GM12872 (cell line): ENCODE measurements at regions not wholly inside any gene's neighbourhood (a gene's known extent, or its start where the extent isn't known, plus 50 kb on each side); places are given as distances from the start of the nearest gene placed in this dataset.

Source experiments
- TF ChIP-seq, protein P1 (sequence below): IDR thresholded peaks from 3 replicates; pipeline ENCODE4 v1.5.1; 2011; ENCODE audit warnings: low read depth, mild to moderate bottlenecking, low read length, moderate library complexity; ENCODE audit not compliant: insufficient read depth

DNA sequence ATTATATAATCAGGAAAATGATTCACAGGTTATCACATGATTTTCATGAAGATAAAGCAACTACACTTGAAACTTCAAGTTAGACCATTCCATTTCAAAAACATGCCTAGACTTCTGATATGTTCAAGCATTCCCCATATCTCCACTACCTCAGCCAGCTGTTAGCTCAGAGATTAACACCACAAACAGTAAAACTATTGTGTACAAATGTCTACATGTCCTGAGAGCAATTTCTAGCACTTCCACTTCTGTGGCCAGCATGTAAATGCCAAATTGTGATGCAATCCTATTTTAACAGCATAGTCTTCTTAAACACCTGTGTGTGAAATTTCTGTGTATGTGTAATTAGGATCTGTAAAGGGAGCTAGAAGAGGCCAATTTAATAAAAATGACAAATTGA lies 1271.3 kb downstream of the CDY2B start:
- TF ChIP-seq, protein P1, sequence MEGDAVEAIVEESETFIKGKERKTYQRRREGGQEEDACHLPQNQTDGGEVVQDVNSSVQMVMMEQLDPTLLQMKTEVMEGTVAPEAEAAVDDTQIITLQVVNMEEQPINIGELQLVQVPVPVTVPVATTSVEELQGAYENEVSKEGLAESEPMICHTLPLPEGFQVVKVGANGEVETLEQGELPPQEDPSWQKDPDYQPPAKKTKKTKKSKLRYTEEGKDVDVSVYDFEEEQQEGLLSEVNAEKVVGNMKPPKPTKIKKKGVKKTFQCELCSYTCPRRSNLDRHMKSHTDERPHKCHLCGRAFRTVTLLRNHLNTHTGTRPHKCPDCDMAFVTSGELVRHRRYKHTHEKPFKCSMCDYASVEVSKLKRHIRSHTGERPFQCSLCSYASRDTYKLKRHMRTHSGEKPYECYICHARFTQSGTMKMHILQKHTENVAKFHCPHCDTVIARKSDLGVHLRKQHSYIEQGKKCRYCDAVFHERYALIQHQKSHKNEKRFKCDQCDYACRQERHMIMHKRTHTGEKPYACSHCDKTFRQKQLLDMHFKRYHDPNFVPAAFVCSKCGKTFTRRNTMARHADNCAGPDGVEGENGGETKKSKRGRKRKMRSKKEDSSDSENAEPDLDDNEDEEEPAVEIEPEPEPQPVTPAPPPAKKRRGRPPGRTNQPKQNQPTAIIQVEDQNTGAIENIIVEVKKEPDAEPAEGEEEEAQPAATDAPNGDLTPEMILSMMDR: no peak

DNA sequence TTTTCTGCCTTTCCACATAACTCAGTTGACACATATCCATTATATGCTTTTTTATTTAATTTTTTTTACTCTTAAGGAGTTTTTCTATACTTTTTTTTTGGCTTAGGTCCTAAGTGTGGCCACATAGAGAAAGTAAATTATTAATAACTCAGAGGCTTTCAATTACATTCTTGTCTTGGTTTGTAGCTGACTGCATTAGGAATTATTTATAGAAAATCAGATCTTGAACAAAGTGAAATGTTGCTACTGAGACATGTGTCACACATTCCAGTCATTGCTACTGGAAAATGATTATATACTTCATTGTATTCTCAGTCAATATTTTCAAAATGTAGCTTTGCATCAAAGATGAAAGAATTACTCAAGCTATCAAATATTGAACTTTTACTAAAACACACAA lies 1277.9 kb downstream of the CDY2B start:
- TF ChIP-seq, protein P1: no peak

DNA sequence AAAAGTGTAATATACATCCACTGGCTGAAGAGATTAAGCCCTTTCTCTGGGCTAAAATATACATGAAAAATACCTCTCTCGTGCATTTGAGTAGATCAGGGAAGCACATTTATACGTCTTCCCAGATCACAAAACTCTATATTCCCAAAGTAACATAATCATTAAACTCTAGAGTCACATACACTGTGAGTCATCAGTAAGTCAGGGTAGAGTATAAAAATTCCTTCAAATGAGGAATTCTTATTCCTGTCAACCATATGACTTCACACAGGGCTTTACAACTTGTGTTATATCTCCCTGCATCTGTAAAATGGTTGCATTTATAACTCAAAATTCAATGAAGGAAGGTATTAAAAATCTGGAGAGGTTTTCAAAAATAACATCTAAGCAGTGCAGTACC lies 1278.4 kb downstream of the CDY2B start:
- TF ChIP-seq, protein P1: no peak

DNA sequence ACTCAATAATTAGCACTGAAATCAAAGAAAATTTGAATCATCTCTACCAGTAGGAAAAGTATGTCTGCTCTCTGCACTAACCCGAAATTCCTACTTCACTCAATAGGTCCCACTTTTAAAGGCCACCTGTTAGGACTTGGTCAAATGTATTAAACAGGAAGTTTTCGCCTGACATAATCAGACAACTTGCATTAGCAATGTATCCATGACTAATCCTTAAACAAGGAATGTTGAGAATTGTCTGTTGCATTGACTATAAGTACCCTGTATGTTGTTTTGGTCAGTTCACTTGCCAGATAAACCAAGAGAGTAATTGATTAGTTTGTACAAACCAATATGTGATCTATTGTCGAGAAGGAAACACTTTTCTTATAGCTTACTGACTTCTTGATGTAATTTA lies 1308.0 kb downstream of the CDY2B start:
- TF ChIP-seq, protein P1: no peak

DNA sequence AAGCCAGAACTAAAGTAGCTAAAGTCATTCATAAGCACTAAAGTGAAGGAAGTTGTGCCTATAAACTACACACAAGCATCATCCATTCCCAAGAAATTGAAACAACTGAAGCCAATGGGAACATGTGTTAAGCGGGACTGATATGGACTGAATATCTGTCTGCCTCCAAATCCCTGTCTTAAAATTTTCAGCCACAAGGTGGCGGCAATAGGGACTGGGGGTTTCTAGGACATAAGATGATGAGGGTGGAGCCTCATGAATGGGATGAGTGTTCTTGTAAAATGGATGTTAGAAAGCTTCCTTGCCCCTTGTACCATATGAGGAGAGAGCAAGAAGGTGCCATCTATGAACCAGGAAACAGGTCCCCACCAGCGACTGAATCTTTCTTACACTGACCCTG lies 1317.5 kb downstream of the CDY2B start:
- TF ChIP-seq, protein P1: peak; percentile 55

DNA sequence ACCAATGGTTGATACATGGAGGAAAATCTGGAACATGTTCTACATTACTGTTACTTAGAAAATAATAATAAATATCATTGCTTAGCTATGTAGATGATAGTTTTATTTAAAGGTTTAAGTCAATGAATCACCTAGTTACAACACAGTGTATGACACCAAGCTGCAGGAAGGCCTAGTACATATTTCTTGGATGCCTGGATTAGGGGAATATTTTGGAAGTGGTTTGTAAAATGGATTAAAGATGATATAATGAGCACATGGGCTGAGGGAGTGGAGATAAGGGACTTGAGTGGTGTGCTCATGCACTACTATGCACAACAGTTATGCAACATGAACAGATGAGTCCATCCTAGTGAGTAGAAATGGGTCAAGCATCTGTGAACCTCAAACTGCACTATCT lies 1358.0 kb downstream of the CDY2B start:
- TF ChIP-seq, protein P1: no peak

DNA sequence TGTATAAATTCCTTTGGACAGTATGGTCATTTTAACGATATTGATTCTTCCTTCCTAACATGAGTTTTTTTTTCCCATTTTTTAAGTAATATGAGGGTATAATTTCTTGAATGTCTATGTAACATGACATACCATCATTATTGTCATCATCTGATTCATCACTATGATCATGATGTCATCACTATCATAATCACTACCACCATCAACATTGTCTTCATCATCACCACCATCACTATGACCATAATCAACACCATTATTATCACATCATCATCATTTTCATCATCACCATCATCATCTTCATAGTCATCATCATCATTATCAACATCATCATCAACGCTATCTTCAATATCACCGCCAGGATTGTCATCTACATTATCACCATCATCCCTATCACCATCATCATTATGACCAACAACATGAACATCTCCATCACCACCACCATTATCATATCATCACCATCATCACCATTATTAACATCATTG lies 1377.2 kb downstream of the CDY2B start:
- TF ChIP-seq, protein P1: no peak

DNA sequence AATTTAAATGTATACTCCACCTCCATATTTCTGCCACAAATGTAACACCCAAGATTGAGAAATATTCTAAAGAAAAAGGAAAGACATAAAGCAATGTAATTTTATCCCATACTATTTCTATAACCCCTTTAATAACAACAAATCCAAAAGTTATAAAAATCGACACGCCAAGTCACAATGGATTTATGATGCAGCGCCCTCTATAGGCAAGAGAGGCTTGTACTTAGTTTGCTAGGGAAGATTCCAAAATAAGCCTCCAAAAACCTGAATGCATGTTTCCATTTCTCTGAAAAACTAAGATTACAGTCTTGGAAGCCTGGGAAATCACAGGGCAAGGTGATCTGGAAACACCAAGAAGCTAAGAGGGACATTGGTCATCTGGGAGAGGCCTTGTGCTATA lies 1389.3 kb downstream of the CDY2B start:
- TF ChIP-seq, protein P1: peak; percentile 29; the same call in 1 of the 3 replicates
